ENCODE measurements at regions not wholly inside any gene's neighbourhood (a gene's known extent, or its start where the extent isn't known, plus 50 kb on each side); places are given as distances from the start of the nearest gene placed in this dataset.
"Not testable (repeated sequence)": the region's sequence is repeated elsewhere in the genome, so short reads cannot be mapped to it uniquely, and the experiment has no call there.

- H3K4me3 ChIP-seq (ENCODE audit: control extremely low read depth in 1 of 5, extremely low read depth in 1 of 5, insufficient read depth in 1 of 5, low read depth in 2 of 5, low read length in 4 of 5); intact Hi-C loops (cut with micrococcal nuclease); H3K36me3 ChIP-seq (replicated peaks in 1 of 2; ENCODE audit: control extremely low read depth in 1 of 2, control insufficient read depth in 1 of 2, extremely low read depth in 1 of 2, insufficient read depth in 2 of 2, low read length in 1 of 2); DNase-seq; POLR2A ChIA-PET; H3K4me2 ChIP-seq (replicated peaks; ENCODE audit: low read depth, low read length, poor library complexity, severe bottlenecking); H3K9me3 ChIP-seq (ENCODE audit: control extremely low read depth in 1 of 3, control insufficient read depth in 2 of 3, insufficient read depth in 1 of 3, low read length in 2 of 3); H3K27ac Mint-ChIP-seq; H2AFZ ChIP-seq (ENCODE audit: insufficient read depth, low read depth, low read length, poor library complexity, severe bottlenecking); H4K20me1 ChIP-seq (ENCODE audit: control insufficient read depth, insufficient read depth, low read length, poor library complexity, severe bottlenecking); H3K4me1 ChIP-seq (ENCODE audit: control insufficient read depth in 2 of 2, insufficient read depth in 2 of 2, low read length in 2 of 2); H3K9ac ChIP-seq (ENCODE audit: low read length); H3K27me3 ChIP-seq (replicated peaks in 1 of 4; ENCODE audit: control extremely low read depth in 1 of 4, control insufficient read depth in 3 of 4, insufficient read depth in 4 of 4, low read length in 3 of 4); H3K27me3 Mint-ChIP-seq; H3K9me3 Mint-ChIP-seq (ENCODE audit: insufficient read depth); H3K4me1 Mint-ChIP-seq; ATAC-seq (ENCODE audit: low read depth); H3K4me3 Mint-ChIP-seq; H3K79me2 ChIP-seq (ENCODE audit: control insufficient read depth, insufficient read depth, low read length); CTCF ChIA-PET; H3K27ac ChIP-seq (ENCODE audit: low read length in 2 of 2): not testable (repeated sequence)
These were observed 157.0 kb upstream of the FOLH1 start for GRCh38 chr11:49365375-49365774.

GRCh38 chr11:49362994-49363393 lies 154.6 kb upstream of the FOLH1 start:
- H3K9ac ChIP-seq (ENCODE audit: low read length); H3K27me3 ChIP-seq (replicated peaks in 1 of 4; ENCODE audit: control extremely low read depth in 1 of 4, control insufficient read depth in 3 of 4, insufficient read depth in 4 of 4, low read length in 3 of 4); H3K27ac ChIP-seq (ENCODE audit: low read length in 2 of 2); H3K4me3 ChIP-seq (ENCODE audit: control extremely low read depth in 1 of 5, extremely low read depth in 1 of 5, insufficient read depth in 1 of 5, low read depth in 2 of 5, low read length in 4 of 5); H3K36me3 ChIP-seq (replicated peaks in 1 of 2; ENCODE audit: control extremely low read depth in 1 of 2, control insufficient read depth in 1 of 2, extremely low read depth in 1 of 2, insufficient read depth in 2 of 2, low read length in 1 of 2); H3K4me3 Mint-ChIP-seq; H3K4me1 ChIP-seq (ENCODE audit: control insufficient read depth in 2 of 2, insufficient read depth in 2 of 2, low read length in 2 of 2); H3K4me2 ChIP-seq (replicated peaks; ENCODE audit: low read depth, low read length, poor library complexity, severe bottlenecking); H3K4me1 Mint-ChIP-seq; H3K79me2 ChIP-seq (ENCODE audit: control insufficient read depth, insufficient read depth, low read length); ATAC-seq (ENCODE audit: low read depth); H4K20me1 ChIP-seq (ENCODE audit: control insufficient read depth, insufficient read depth, low read length, poor library complexity, severe bottlenecking); intact Hi-C loops (cut with micrococcal nuclease); H3K9me3 ChIP-seq (ENCODE audit: control extremely low read depth in 1 of 3, control insufficient read depth in 2 of 3, insufficient read depth in 1 of 3, low read length in 2 of 3); H3K27me3 Mint-ChIP-seq; CTCF ChIA-PET; H3K9me3 Mint-ChIP-seq (ENCODE audit: insufficient read depth); H2AFZ ChIP-seq (ENCODE audit: insufficient read depth, low read depth, low read length, poor library complexity, severe bottlenecking); POLR2A ChIA-PET; DNase-seq; H3K27ac Mint-ChIP-seq: not testable (repeated sequence)
- 92% methylated on average over 2 of the region's 2 CpGs for WGBS (ENCODE audit: insufficient coverage)

- ATAC-seq (ENCODE audit: low read depth); H3K79me2 ChIP-seq (ENCODE audit: control insufficient read depth, insufficient read depth, low read length); H3K4me2 ChIP-seq (replicated peaks; ENCODE audit: low read depth, low read length, poor library complexity, severe bottlenecking); POLR2A ChIA-PET; H4K20me1 ChIP-seq (ENCODE audit: control insufficient read depth, insufficient read depth, low read length, poor library complexity, severe bottlenecking); H2AFZ ChIP-seq (ENCODE audit: insufficient read depth, low read depth, low read length, poor library complexity, severe bottlenecking); H3K4me1 Mint-ChIP-seq; H3K27ac ChIP-seq (ENCODE audit: low read length in 2 of 2); H3K27me3 Mint-ChIP-seq; H3K36me3 ChIP-seq (replicated peaks in 1 of 2; ENCODE audit: control extremely low read depth in 1 of 2, control insufficient read depth in 1 of 2, extremely low read depth in 1 of 2, insufficient read depth in 2 of 2, low read length in 1 of 2); H3K4me3 ChIP-seq (ENCODE audit: control extremely low read depth in 1 of 5, extremely low read depth in 1 of 5, insufficient read depth in 1 of 5, low read depth in 2 of 5, low read length in 4 of 5); H3K27ac Mint-ChIP-seq; intact Hi-C loops (cut with micrococcal nuclease); H3K9ac ChIP-seq (ENCODE audit: low read length); H3K9me3 Mint-ChIP-seq (ENCODE audit: insufficient read depth); H3K4me1 ChIP-seq (ENCODE audit: control insufficient read depth in 2 of 2, insufficient read depth in 2 of 2, low read length in 2 of 2); H3K4me3 Mint-ChIP-seq; CTCF ChIA-PET; H3K9me3 ChIP-seq (ENCODE audit: control extremely low read depth in 1 of 3, control insufficient read depth in 2 of 3, insufficient read depth in 1 of 3, low read length in 2 of 3); H3K27me3 ChIP-seq (replicated peaks in 1 of 4; ENCODE audit: control extremely low read depth in 1 of 4, control insufficient read depth in 3 of 4, insufficient read depth in 4 of 4, low read length in 3 of 4); DNase-seq: not testable (repeated sequence)
These were observed 146.1 kb upstream of the FOLH1 start for GRCh38 chr11:49354536-49354935.

- POLR2A ChIA-PET; DNase-seq; H3K4me3 ChIP-seq (ENCODE audit: control extremely low read depth in 1 of 5, extremely low read depth in 1 of 5, insufficient read depth in 1 of 5, low read depth in 2 of 5, low read length in 4 of 5); CTCF ChIA-PET; H3K9ac ChIP-seq (ENCODE audit: low read length); H2AFZ ChIP-seq (ENCODE audit: insufficient read depth, low read depth, low read length, poor library complexity, severe bottlenecking); H3K79me2 ChIP-seq (ENCODE audit: control insufficient read depth, insufficient read depth, low read length); H4K20me1 ChIP-seq (ENCODE audit: control insufficient read depth, insufficient read depth, low read length, poor library complexity, severe bottlenecking); H3K4me1 Mint-ChIP-seq; H3K9me3 Mint-ChIP-seq (ENCODE audit: insufficient read depth); H3K9me3 ChIP-seq (ENCODE audit: control extremely low read depth in 1 of 3, control insufficient read depth in 2 of 3, insufficient read depth in 1 of 3, low read length in 2 of 3); H3K4me1 ChIP-seq (ENCODE audit: control insufficient read depth in 2 of 2, insufficient read depth in 2 of 2, low read length in 2 of 2); intact Hi-C loops (cut with micrococcal nuclease); H3K27me3 Mint-ChIP-seq; H3K4me3 Mint-ChIP-seq; H3K27ac Mint-ChIP-seq; H3K4me2 ChIP-seq (replicated peaks; ENCODE audit: low read depth, low read length, poor library complexity, severe bottlenecking); H3K27ac ChIP-seq (ENCODE audit: low read length in 2 of 2); H3K27me3 ChIP-seq (replicated peaks in 1 of 4; ENCODE audit: control extremely low read depth in 1 of 4, control insufficient read depth in 3 of 4, insufficient read depth in 4 of 4, low read length in 3 of 4); ATAC-seq (ENCODE audit: low read depth); H3K36me3 ChIP-seq (replicated peaks in 1 of 2; ENCODE audit: control extremely low read depth in 1 of 2, control insufficient read depth in 1 of 2, extremely low read depth in 1 of 2, insufficient read depth in 2 of 2, low read length in 1 of 2): not testable (repeated sequence)
- WGBS (ENCODE audit: insufficient coverage): 86% methylated on average over 1 of the region's 3 CpGs
These were observed 144.5 kb upstream of the FOLH1 start for GRCh38 chr11:49352868-49353267.
